A549 (cell line): ENCODE measurements at regions not wholly inside any gene's neighbourhood (a gene's known extent, or its start where the extent isn't known, plus 50 kb on each side); places are given as distances from the start of the nearest gene placed in this dataset.

Experiments used
- CTCF ChIP-seq: fragments of >200 bp; sonication (Bioruptor Twin); formaldehyde crosslinking; IDR thresholded peaks from 3 replicates; pipeline ENCODE4 v1.5.1; 2016
- EP300 ChIP-seq, 2 experiments: fragments of >200 bp; sonication (Bioruptor Twin); formaldehyde crosslinking; IDR thresholded peaks; 2 replicates in 1 of 2; 3 replicates in 1 of 2; pipeline ENCODE4 v1.6.1; 2016 to 2017
- FOSB ChIP-seq: fragments of 250-450 bp; sonication (Bioruptor Pico); IDR thresholded peaks from 2 replicates; pipeline ENCODE4 v1.5.0; 2020; ENCODE audit warnings: mild to moderate bottlenecking, moderate library complexity
- JUNB ChIP-seq: fragments of >200 bp; sonication (Bioruptor Twin); formaldehyde crosslinking; IDR thresholded peaks from 2 replicates; pipeline ENCODE4 v1.6.1; 2016
- MYC ChIP-seq: IDR thresholded peaks from 2 replicates; pipeline ENCODE4 v1.6.1; 2012; ENCODE audit warnings: mild to moderate bottlenecking, inconsistent platforms, low read length, improper control_type of control experiment, borderline replicate concordance
- PBX3 ChIP-seq: IDR thresholded peaks from 2 replicates; pipeline ENCODE4 v1.6.1; 2012
- RFX5 ChIP-seq: fragments of 450-650 bp; IDR thresholded peaks from 2 replicates; pipeline ENCODE4 v1.7.1; 2014; ENCODE audit warnings: antibody characterized with exemption, mild to moderate bottlenecking, moderate library complexity
- TFCP2L1 ChIP-seq: fragments of 250-450 bp; sonication (Bioruptor Pico); IDR thresholded peaks from 2 replicates; pipeline ENCODE4 v1.5.0; 2021; ENCODE audit warnings: mild to moderate bottlenecking

- TF ChIP-seq MYC, result no peak
- no peak for TF ChIP-seq TFCP2L1 (CRISPR knock-in tag)
- no peak for TF ChIP-seq CTCF
- TF ChIP-seq EP300 (IDR thresholded peaks at IDR 0.05), result no peak
- TF ChIP-seq PBX3, result no peak
- TF ChIP-seq JUNB, result no peak
- TF ChIP-seq FOSB (CRISPR knock-in tag), result no peak
- no peak for TF ChIP-seq RFX5
Observed at GRCh38 chr21:18476639-18477038, 73.1 kb upstream of the TMPRSS15 start.
